GM18951 (cell line): ENCODE measurements at regions not wholly inside any gene's neighbourhood (a gene's known extent, or its start where the extent isn't known, plus 50 kb on each side); places are given as distances from the start of the nearest gene placed in this dataset.

Experiments
- POLR2A ChIP-seq: IDR thresholded peaks from 4 replicates; pipeline ENCODE4 v1.6.1; 2011; ENCODE audit warnings: mild to moderate bottlenecking; ENCODE audit not compliant: insufficient read length, insufficient read depth; ENCODE audit errors: extremely low read depth
- in situ Hi-C: fragments of 300-500 bp; cut with MboI; formaldehyde crosslinking; loops from one replicate; pipeline ENCODE4 v1.12.0; 2022; ENCODE audit warnings: low sequenced_read_pairs, mixed read lengths, inconsistent platforms; ENCODE audit not compliant: unreplicated experiment

- TF ChIP-seq POLR2A = no peak
- in situ Hi-C loops = no loop called here
Observed at GRCh38 chr11:29734287-29734686, 282.5 kb downstream of the KCNA4 start.

- in situ Hi-C loops = no loop called here
- TF ChIP-seq POLR2A = no peak
Observed at GRCh38 chr11:29713831-29714320, 303.0 kb downstream of the KCNA4 start.

- no peak for TF ChIP-seq POLR2A
- in situ Hi-C loops = no loop called here
Observed at GRCh38 chr11:29712616-29713015, 304.2 kb downstream of the KCNA4 start.

- no peak for TF ChIP-seq POLR2A
- in situ Hi-C loops = no loop called here
Observed at GRCh38 chr11:29707924-29708323, 308.9 kb downstream of the KCNA4 start.

- in situ Hi-C loops = no loop called here
- no peak for TF ChIP-seq POLR2A
Observed at GRCh38 chr11:29685361-29685760, 331.5 kb downstream of the KCNA4 start.

GRCh38 chr11:29682856-29683255 is 334.0 kb downstream of the KCNA4 start:
- in situ Hi-C loops = no loop called here
- TF ChIP-seq POLR2A = no peak

GRCh38 chr11:29679996-29680395 is 336.8 kb downstream of the KCNA4 start:
- in situ Hi-C loops = no loop called here
- no peak for TF ChIP-seq POLR2A

- in situ Hi-C loops = no loop called here
- TF ChIP-seq POLR2A = no peak
Observed at GRCh38 chr11:29676993-29677392, 339.8 kb downstream of the KCNA4 start.

GRCh38 chr11:29669310-29669709 is 347.5 kb downstream of the KCNA4 start:
- no peak for TF ChIP-seq POLR2A
- in situ Hi-C loops = no loop called here

GRCh38 chr11:29657709-29658108 is 359.1 kb downstream of the KCNA4 start:
- in situ Hi-C loops = no loop called here
- no peak for TF ChIP-seq POLR2A

- in situ Hi-C loops = no loop called here
Observed at GRCh38 chr11:29656597-29656996, 360.2 kb downstream of the KCNA4 start.

GRCh38 chr11:29645373-29645772 is 371.5 kb downstream of the KCNA4 start:
- TF ChIP-seq POLR2A = no peak
- in situ Hi-C loops = no loop called here

More at GRCh38 chr11:29656597-29656996, 360.2 kb downstream of the KCNA4 start:
- TF ChIP-seq POLR2A = no peak

- in situ Hi-C loops = no loop called here
- no peak for TF ChIP-seq POLR2A
Observed at GRCh38 chr11:29641201-29641600, 375.6 kb downstream of the KCNA4 start.

GRCh38 chr11:29634744-29635143 is 382.1 kb downstream of the KCNA4 start:
- TF ChIP-seq POLR2A = no peak
- in situ Hi-C loops = no loop called here

- TF ChIP-seq POLR2A = no peak
- in situ Hi-C loops = no loop called here
Observed at GRCh38 chr11:29634244-29634643, 382.6 kb downstream of the KCNA4 start.

GRCh38 chr11:29629286-29629685 is 387.5 kb downstream of the KCNA4 start:
- in situ Hi-C loops = no loop called here
- TF ChIP-seq POLR2A = no peak

- TF ChIP-seq POLR2A = no peak
- in situ Hi-C loops = no loop called here
Observed at GRCh38 chr11:29628609-29629008, 388.2 kb downstream of the KCNA4 start.
